ENCODE measurements at regions not wholly inside any gene's neighbourhood (a gene's known extent, or its start where the extent isn't known, plus 50 kb on each side); places are given as distances from the start of the nearest gene placed in this dataset.

- DNase-seq (ENCODE audit: low read depth): no peak
- H3K4me3 ChIP-seq (ENCODE audit: low read length): no peak overlapping the region
- TF ChIP-seq CTCF (IDR thresholded peaks at IDR 0.05; ENCODE audit: insufficient read depth, low read depth, low read length, missing control alignments): no peak
These were observed 789.6 kb upstream of the SLC8A1 start for GRCh38 chr2:41241325-41242000.

GRCh38 chr2:41242001-41242331 is 790.1 kb upstream of the SLC8A1 start:
- TF ChIP-seq CTCF (IDR thresholded peaks at IDR 0.05; ENCODE audit: insufficient read depth, low read depth, low read length, missing control alignments): no peak
- H3K4me3 ChIP-seq (ENCODE audit: low read length): no peak overlapping the region
- DNase-seq (ENCODE audit: low read depth): no peak

GRCh38 chr2:41267929-41268659 is 779.7 kb upstream of the PKDCC start:
- no peak overlapping the region for H3K4me3 ChIP-seq (ENCODE audit: low read length)
- TF ChIP-seq CTCF (IDR thresholded peaks at IDR 0.05; ENCODE audit: insufficient read depth, low read depth, low read length, missing control alignments): no peak
- DNase-seq (ENCODE audit: low read depth): no peak

- no peak overlapping the region for H3K4me3 ChIP-seq (ENCODE audit: low read length)
- no peak for TF ChIP-seq CTCF (IDR thresholded peaks at IDR 0.05; ENCODE audit: insufficient read depth, low read depth, low read length, missing control alignments)
- no peak for DNase-seq (ENCODE audit: low read depth)
These were observed 764.6 kb upstream of the PKDCC start for GRCh38 chr2:41283079-41283775.

GRCh38 chr2:41293491-41293890 is 754.3 kb upstream of the PKDCC start:
- no peak overlapping the region for H3K4me3 ChIP-seq (ENCODE audit: low read length)
- TF ChIP-seq CTCF (IDR thresholded peaks at IDR 0.05; ENCODE audit: insufficient read depth, low read depth, low read length, missing control alignments): no peak
- DNase-seq (ENCODE audit: low read depth): no peak

- no peak for DNase-seq (ENCODE audit: low read depth)
- no peak overlapping the region for H3K4me3 ChIP-seq (ENCODE audit: low read length)
- TF ChIP-seq CTCF (IDR thresholded peaks at IDR 0.05; ENCODE audit: insufficient read depth, low read depth, low read length, missing control alignments): no peak
These were observed 753.5 kb upstream of the PKDCC start for GRCh38 chr2:41294331-41294730.
